Non-pigmented ciliary epithelial cell (primary cell): ENCODE measurements at regions not wholly inside any gene's neighbourhood (a gene's known extent, or its start where the extent isn't known, plus 50 kb on each side); places are given as distances from the start of the nearest gene placed in this dataset.

ENCODE experiments used
- DNase-seq: peaks from one replicate; pipeline ENCODE4 v3.0.0-alpha.2; 2010; ENCODE audit warnings: low read depth

GRCh38 chr2:173669271-173669853 lies 295.8 kb downstream of the SP3 start:
- no peak for DNase-seq

- no peak for DNase-seq
Measured at GRCh38 chr2:173669888-173670287, 295.3 kb downstream of the SP3 start.

- DNase-seq, result no peak
Measured at GRCh38 chr2:173672573-173673340, 292.4 kb downstream of the SP3 start.

- DNase-seq, result no peak
Measured at GRCh38 chr2:173673640-173674039, 291.5 kb downstream of the SP3 start.

GRCh38 chr2:173676647-173677046 lies 288.5 kb downstream of the SP3 start:
- no peak for DNase-seq

- no peak for DNase-seq
Measured at GRCh38 chr2:173678186-173678585, 287.0 kb downstream of the SP3 start.

GRCh38 chr2:173680574-173680973 lies 284.6 kb downstream of the SP3 start:
- DNase-seq, result no peak

GRCh38 chr2:173681881-173682650 lies 283.1 kb downstream of the SP3 start:
- no peak for DNase-seq

- DNase-seq, result no peak
Measured at GRCh38 chr2:173684896-173685459, 280.2 kb downstream of the SP3 start.

- no peak for DNase-seq
Measured at GRCh38 chr2:173690349-173690748, 274.8 kb downstream of the SP3 start.

GRCh38 chr2:173692068-173692467 lies 273.1 kb downstream of the SP3 start:
- no peak for DNase-seq

GRCh38 chr2:173693044-173693589 lies 272.1 kb downstream of the SP3 start:
- DNase-seq, result no peak

GRCh38 chr2:173696274-173696673 lies 268.9 kb downstream of the SP3 start:
- no peak for DNase-seq

GRCh38 chr2:173697929-173698328 lies 267.2 kb downstream of the SP3 start:
- no peak for DNase-seq

- DNase-seq, result no peak
Measured at GRCh38 chr2:173705656-173706055, 259.5 kb downstream of the SP3 start.

- no peak for DNase-seq
Measured at GRCh38 chr2:173706936-173707335, 258.2 kb downstream of the SP3 start.

- DNase-seq, result no peak
Measured at GRCh38 chr2:173708806-173709205, 256.4 kb downstream of the SP3 start.

GRCh38 chr2:173711816-173712215 lies 253.4 kb downstream of the SP3 start:
- DNase-seq, result no peak

GRCh38 chr2:173713904-173714555 lies 251.1 kb downstream of the SP3 start:
- no peak for DNase-seq

GRCh38 chr2:173715441-173715840 lies 249.7 kb downstream of the SP3 start:
- DNase-seq, result no peak

GRCh38 chr2:173716458-173717052 lies 248.6 kb downstream of the SP3 start:
- DNase-seq, result no peak

- no peak for DNase-seq
Measured at GRCh38 chr2:173719471-173719870, 245.7 kb downstream of the SP3 start.
